Renal cortical epithelial cell (primary cell): ENCODE measurements at regions not wholly inside any gene's neighbourhood (a gene's known extent, or its start where the extent isn't known, plus 50 kb on each side); places are given as distances from the start of the nearest gene placed in this dataset.

Experiments used
- DNase-seq: peaks from one replicate; pipeline ENCODE4 v3.0.0-alpha.2; 2011; ENCODE audit warnings: low read depth

DNA sequence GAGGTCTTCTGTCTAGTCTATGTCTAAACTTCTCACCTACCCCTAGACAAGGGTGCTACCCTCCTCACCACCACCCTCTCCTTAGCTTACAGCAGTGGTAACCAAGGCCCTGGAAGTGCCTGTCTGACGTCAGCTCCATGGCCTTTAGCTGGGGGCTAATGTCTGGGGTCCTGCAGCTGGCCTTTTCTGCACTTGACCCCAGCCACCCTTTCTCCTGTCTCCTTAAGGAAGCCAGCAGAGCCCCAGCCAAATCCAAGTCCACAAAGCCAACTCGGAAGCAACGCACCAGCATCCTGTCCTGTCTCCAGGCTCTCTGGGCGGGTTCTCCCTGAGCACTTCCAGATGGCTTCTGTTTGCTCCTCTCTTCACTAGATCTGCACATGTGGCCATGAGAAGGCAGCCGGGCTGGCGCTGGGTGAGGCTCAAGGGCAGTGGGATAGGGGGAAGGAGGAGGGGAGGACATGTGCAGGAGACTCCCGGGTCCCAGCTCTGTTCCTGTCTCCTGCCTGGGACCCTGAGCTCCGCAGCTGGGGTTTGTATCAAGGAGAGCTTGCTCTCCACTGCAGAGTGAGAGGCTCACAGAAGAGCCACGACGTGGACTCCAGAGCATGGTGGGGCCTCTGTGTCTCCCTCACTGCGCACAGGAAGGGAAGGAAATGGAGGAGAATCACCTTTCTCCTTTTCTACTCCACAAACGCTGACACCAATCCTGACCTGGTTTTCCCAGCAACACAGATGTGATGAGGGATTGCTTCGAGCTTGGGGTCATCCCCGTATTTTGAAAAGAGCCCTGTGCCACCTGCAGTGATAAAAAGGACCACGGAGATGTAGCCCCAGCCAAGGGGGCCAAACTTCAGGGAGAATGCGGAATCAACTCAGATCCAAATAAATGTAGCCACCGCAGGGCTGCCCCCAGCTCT, 204.2 kb downstream of the USP12 start:
- DNase-seq: no peak

DNA sequence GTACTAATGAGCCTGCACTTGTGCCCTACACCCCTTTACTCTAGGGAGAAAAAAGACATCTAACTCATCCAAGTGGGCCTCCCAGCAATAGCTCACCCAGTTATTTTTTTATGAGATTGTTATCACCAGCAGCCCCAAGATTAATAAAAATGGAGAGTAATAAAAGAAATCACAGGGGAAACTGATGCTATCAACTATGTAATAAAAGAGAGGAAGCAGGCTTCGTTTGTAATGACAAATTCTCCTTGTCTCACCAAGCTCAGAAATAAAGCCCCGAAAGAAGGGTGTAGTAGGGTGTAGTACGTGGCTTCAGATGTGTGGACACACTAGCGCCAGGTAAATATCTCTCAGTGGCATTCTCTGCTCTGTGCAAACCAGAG, 204.9 kb downstream of the USP12 start:
- DNase-seq: no peak

DNA sequence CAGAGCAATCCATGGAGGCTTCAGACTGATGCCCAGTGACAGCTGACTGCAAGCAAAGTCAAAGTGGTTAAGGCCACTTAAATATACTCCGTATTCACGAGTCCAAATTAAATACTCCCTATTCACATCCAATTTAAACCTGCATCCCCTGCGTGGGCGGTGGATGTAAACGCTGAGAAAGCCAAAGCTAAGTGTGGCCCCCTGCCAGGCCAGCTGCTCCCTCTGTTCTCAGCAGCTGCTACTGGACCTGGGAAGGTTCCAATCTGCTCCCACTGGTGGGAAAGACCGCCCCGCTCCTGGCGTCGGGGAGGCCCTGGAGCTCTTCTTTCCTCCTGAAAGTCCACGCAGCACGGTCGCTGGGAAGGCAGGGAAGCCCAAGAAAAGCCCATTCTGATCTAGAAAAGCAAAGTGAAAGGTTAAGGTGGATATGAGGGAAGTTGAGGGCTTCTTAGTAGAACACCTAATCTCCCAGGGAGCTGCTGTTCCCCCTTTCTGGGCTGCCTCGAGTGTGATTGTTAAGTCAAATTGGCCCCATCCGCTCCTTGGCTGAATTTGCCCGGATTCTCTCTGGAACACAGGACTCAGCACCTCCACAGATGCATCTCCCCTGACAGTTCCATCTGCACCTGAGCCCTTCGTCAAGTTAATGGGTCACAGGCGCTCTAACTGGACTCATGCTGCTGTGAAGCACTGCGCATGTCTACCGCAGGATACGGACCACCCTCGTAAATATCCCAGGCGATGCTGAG, 205.5 kb downstream of the USP12 start:
- DNase-seq: no peak

DNA sequence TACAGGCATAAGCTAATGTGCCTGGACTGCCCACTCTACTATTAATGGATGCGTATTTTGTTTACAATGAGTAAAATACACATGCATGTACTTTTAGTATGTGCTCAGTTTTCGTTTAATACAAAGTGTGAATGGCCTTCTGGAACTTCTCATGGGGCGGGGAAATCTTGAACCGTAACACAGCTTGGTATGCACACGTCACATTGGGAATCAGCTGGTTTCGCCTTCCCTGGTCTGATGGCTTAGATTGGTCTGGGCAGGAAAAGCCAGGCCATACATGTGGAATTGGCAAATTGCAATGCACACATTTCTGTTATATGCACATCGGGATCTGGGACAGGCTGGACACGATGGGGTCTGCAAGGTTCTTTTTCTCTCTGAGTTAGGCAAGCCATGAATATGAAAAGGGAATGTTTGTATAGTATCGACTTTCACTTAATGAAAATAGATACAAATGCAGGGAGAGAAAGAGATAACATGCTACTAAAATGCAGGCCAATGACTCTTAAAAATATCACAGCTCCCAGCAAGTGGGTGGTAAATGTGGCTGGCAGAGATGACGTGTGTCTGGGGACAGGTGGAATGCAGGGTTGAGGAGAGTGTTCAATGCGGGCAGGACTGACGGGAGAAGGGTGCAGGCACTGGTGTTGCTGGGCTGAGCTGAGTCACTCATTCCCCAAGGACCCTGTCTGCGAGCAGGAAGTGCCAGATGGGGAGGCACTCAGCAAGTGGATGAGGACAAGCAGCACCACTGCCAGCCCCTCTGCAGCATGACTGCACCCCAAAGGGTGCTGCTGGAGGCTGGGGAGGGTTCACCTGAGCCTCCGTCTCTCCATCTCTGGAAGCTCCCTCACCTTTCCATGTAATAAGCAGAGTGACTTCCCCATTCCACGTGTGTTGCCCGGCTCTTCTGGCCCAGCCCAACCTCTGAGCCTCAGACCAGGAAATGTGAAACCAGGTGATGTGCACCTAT, 204.0 kb upstream of the GPR12 start:
- DNase-seq: no peak

DNA sequence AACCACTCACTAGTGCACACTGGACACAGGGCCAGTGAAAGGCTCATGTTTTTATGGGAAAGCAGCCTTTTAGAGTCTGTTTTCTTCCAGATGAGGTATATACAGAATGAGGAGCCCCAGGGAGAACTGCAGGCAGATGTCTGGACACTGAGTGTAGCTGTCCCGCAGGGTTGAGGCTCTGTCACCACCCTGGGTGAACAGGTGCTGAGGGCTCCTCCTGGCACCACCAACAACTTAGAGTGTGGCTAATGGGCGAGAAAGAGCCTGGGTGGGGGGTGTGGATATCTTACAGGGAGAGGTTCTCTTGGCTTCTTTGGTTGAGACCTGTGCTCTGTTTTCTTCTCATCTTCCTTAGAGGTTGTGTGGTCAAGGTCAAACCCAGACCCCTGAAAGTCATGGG, 202.1 kb upstream of the GPR12 start:
- no peak for DNase-seq

DNA sequence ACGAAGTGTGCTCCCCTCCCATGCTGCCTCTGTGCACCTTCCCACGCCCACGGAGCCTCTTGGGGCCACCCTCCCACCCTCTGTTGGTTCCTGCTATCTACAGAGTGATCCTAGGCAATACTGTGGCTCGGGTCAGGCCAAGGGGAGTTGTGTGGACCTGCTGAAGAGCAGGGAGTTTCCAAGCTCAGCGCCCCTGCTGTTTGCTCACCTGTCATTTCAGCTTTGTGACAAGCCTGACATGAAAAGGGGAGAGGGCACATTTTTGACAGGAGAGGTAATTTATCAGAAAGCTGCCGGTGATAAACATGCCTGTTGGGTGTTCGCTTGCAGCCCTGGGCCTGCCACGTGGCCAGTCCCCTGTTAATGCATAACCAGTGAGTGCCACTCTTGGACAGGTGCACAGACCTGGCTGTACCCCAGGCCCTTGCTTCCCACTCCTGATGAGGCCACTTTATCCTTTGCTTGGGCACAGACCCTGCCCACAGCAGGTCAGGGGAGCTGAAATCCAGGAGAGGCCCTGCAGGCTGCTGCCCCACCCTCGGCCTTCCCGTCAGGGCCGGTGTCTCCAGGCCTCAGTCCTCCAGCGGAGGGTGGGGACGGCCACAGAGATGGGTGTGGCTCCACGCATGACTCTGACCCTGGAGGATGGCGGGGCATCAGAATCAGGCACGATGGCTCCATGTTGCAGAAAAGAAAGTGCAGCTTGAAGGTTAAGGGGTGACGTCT, 201.5 kb upstream of the GPR12 start:
- DNase-seq: no peak

DNA sequence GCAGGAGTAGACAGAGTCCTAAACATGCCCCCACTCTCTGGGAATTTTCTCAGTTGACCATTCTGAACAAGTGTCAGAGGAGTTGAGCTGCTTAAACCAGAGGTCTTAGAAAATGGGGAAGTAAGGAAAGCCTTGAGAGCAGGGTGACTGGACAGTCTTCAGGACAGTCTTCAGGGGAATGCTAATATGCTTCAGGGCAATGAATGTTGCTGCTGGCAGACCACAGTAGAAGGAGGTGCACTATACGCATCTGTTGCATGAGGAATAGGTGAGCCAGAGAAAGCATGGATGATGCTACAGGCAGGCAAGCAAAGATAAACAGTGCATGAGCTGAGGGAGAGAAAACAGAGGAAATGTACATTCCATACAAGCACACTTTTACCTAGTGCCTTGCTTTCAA, 196.6 kb upstream of the GPR12 start:
- DNase-seq: no peak

DNA sequence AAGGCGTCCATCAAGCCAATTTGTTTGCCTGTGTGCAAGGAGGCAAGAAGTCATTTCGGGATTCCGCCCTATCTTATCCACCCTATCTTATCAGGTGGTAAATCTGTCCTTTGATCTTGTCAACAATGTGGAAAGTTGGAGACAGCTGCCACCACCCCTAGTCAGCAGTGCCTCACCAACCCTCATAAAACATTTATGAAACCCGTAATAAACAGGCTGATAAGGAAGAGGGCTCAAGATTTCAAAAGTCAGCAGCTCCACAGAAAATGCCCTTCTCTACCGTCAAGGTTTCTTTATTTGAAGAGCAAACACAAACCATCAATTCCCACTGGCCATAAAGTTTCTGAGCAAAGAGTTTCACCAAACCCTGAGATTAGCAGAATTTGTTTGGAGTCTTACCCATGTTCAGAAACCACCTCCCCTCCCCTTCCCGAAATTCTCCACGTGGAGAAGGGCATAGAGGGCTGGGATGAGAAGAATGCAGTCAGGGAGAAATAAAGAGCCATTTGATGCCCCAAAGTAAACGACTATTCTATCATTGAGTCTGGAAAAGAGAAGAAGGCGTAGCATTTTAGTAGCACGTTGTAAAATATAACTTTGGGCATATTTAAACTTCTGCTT, 196.0 kb upstream of the GPR12 start:
- no peak for DNase-seq

DNA sequence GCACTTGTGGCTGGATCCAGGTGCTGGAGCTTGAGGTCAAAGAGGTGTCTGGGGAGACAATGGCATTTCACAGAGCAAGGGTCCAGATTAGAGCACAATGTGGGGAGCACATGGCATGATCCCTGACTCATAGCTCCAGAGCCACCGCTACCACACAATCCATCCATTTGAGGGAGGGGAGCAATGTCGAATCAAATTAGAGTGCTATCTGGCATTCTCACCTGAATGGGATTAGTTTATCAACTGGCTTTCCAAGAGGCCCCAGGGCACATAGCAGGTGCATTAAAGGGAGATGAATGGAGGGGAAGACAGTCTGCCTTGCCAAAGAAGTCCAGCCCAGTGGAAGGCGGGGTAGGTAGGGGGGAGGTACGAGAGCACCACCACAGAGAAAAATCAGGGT, 194.4 kb upstream of the GPR12 start:
- no peak for DNase-seq

DNA sequence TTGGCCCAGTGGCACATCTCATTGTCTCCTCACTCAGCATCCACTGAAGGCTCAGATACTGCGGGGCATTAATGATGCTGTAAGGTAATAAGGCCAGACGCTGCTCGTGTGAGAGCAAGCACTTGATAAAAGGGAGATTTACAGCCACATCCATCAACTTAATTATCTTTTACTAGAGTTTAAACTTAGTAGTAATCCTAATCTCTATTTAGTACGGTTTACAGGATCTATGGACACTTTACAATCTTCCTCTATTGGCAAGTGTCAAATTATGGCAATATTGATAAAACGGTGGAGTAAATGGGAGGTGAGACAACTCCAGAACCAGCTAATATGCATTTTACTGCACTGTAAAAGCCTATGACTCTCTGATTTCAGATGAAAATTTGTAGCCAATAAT, 192.7 kb upstream of the GPR12 start:
- no peak for DNase-seq

DNA sequence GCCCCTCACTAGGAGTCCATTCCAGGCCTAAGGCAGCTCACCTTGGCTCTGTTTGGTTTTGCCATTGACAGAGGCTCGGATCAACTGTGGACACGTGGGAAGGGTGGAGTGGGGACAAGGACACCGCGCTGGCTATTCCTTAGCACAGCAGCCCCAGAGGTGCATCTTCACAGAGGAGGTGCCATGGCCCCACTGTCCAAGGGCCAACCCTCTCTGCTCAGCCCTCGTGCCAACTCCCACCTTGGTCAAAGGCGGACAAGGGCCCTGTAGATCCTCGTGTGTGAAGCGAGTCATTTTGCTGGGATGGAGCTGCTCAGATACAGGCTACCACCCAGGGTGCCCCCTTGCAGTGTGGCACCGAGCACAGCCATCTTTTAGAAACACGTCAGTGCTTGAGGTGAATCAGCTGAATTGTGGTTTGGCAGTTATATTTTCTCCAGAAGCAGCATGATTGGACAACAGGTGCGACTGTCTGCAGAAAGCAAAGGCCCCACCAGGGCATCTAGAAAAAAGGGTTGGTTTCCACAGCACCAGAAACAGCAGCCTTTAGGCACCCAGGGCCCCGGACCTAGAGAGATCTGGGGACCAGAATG, 192.1 kb upstream of the GPR12 start:
- no peak for DNase-seq

DNA sequence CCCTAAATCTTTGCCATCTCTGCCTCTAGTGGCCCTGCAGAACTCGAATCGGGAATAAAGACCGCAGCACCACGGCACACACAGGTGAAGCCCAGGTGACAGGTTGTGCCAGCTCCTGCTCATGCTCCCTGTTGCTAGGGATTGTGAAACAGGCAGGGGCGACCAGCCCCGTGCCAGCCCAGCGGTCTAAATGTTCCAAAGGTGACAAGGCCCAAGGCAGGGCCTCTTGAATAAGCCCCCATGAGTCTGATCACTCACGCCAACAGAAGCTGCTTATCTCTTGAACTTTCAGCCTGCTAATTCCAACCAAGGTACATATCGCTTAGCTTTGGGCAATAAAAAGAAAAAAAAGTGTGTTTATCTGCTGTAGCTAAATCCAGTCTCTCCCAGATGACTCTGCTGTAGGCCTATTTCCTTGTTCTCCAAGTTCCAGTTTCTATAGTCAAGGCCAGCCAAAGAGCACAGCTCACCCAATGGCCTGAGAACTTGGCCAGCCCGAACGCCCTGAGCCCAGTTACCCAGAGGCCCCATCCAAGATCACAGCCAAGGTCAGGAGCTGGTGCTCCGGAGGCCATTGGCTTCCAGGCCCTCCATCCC, 191.1 kb upstream of the GPR12 start:
- DNase-seq: peak; percentile 22

DNA sequence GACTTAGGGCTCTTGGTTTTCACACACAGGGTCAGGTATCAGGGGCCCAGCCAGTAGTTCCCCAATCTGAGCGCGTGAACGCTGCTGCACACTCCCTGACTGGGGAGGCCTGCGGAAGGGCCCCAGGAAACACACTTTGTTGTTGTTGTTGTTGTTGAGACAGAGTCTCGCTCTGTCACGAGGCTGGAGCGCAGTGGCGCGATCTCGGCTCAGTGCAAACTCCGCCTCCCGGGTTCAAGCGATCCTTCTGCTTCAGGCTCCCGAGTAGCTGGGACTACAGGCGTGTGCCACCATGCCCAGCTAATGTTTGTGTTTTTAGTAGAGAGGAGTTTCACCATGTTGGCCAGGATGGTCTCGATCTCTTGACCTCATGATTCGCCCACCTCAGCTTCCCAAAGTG, 190.4 kb upstream of the GPR12 start:
- no peak for DNase-seq

DNA sequence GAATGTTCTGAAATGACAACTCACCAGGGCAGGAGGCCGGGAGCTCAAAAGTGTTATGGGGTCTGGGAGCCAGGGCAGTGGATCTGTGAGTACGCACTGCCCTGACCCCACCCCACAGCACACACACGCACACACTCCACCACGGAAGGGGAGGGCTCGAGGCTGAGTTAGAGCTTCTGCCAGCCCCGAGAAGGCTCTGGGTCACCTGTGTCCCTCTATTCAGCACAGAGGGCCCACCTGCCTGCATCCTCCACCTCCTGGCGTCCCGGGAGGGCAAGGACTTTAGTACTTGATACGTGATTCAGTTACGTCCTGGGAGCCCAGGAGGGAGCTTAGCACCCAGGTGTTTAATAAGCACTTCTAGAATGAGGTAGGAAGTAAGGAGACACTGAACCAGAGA, 190.0 kb upstream of the GPR12 start:
- DNase-seq: no peak

DNA sequence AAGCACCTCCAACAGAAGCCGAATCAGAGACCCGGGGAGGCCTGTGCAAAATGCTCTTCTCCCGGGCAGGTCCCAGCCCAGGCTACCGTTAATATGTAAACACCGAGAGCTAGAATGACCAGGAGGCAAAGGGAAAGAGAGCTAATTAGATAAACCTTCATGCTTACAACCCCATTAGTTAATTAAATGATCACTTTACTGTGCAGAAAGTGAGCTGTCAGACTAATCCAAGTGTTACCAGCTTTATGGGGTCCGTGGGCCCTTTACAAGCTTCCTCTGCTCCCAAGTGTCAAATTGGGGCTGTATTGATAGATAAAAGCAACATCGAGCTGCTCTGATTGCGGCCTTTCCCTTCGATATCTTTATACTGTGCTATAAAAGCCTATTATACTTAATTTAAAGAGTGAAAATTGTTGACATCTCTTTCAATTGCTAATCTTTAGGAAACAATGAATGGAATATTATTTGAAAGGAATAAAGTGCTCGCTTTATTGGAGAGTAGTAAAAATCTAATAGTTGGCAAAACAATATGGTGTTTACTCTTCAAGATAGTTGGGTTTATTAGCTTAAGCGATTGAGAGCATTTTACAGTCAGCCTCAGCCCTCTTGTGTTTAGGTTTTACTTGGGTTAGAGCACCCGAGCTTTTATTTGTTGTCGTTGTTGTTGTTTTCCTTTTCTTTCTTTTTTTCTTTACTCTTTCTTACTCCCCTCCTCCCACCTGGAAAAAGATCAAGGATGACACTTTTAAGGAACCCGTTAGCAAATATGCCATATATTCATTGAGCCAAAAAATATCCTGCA, 189.3 kb upstream of the GPR12 start:
- no peak for DNase-seq

DNA sequence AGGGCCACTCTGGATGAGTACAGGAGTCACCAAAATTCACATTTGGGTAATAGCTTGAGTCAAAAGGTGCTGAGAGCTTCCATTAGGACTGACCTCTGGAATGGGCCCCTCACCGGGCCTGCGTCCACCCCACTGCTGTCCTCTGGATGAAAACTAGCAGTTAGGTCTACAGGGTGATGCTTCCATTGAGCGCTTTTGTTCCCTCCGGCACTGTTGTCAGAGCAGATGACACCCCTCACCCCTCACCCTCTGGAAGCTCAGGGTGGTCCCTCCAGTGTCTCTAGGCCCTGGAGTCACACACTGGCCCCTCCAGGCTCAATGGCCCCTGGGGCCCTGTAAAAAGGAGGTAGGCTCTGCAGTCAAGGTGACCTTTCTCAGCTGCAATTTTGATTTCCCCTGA, 187.8 kb upstream of the GPR12 start:
- DNase-seq: no peak

DNA sequence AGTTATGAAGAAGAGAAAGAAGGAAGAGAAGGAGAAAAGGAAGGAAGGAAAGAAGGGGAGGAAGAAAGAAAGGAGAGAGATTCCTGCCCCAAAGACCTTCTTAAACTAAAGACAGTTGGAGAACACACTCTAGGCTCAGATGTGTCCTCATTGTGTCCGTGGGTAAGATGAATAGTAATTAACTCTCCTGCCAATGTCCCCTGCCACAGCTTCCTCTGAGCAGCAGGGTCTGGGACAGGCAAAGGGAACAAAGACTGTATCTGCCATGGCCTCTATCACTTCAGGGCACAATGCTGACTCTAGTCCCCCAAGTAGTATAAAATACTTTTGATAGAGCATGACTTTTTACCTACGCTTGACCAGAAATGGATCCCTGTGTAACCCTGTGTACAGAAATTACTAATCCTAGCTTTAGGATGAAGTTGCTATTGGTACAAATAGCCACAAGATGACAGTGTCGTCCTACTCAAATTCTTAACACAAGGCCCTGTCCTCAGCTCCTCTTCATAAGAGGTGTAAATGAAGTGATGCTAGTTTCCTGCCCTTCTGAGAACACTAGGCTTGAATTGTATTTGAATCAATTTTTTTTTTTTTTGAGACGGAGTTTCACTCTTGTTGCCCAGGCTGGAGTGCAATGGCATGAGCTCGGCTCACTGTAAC, 186.2 kb upstream of the GPR12 start:
- peak; percentile 75 for DNase-seq

DNA sequence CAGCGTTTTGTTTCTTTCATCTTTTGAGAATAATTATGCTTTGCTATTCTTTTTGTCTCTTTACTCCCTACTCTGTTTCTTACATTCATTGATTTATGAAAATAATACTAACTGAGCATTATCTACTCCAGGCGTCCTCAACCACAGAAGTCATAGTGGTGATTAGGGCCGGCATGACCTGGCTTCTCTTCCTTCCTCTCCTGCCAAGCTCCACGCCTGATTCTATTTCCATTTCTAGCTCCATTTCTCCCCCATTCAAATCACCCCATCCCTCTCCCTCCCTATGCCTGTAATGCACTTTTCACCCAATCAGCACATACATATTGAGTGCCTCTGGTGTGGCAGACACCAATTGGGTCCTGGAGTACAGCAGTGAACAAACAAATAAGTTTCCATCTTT, 183.2 kb upstream of the GPR12 start:
- DNase-seq: no peak

DNA sequence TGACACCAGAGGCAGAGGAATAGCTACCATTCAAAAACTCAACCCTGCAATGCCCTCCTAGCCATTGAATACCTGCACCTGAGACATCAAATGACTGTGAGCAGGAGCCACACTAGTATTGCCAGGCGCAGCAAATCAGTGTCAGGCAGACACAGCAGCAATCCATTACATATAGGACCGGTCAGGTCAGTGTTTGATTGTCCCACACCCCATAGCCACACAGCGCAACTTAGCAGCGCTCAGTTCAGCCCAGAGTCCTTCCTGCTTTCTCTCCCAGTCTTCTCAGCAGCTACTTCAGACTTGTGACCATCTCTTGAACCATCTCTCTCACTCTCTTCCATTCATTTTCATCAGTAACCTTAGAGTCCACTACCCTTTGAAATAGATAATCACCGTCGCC, 181.6 kb upstream of the GPR12 start:
- no peak for DNase-seq
